ENCODE measurements at regions not wholly inside any gene's neighbourhood (a gene's known extent, or its start where the extent isn't known, plus 50 kb on each side); places are given as distances from the start of the nearest gene placed in this dataset.

GRCh38 chr15:21260966-21261395 is 179.3 kb downstream of the POTEB3 start:
- TF ChIP-seq CTCF (conservative IDR thresholded peaks at IDR 0.05; ENCODE audit: low read length), result no peak
- no peak for TF ChIP-seq EZH2phosphoT487 (IDR thresholded peaks at IDR 0.05; ENCODE audit: borderline replicate concordance, low read depth, low read length)
